HG03520 (cell line): ENCODE measurements at regions not wholly inside any gene's neighbourhood (a gene's known extent, or its start where the extent isn't known, plus 50 kb on each side); places are given as distances from the start of the nearest gene placed in this dataset.
"Not testable (repeated sequence)": the region's sequence is repeated elsewhere in the genome, so short reads cannot be mapped to it uniquely, and the experiment has no call there.

ENCODE experiments used
- ATAC-seq: cut with Tn5 transposase; IDR thresholded peaks from one replicate; pipeline ENCODE4 v1.9.1; 2021; ENCODE audit warnings: mild to moderate bottlenecking, moderate library complexity; ENCODE audit not compliant: unreplicated experiment

DNA sequence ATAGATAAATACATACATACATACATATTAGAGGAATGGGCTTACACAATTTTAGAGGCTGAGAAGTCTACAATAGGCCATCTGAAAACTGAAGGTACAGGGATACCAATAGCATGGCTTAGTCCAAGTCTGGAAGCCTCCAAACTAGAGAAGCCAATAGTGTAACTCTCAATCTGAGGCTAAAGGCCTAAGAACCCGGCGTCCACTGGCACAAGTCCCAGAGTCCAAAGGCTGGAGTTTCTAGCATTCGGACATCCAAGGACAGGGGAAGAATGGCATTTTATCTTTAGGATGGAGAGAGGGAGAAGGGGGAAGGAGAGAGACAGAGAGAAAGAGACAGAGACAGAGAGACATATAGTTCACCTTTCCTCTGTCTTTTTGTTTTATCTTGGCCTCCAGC is 63.7 kb upstream of the SYT4 start:
- ATAC-seq, result no peak

DNA sequence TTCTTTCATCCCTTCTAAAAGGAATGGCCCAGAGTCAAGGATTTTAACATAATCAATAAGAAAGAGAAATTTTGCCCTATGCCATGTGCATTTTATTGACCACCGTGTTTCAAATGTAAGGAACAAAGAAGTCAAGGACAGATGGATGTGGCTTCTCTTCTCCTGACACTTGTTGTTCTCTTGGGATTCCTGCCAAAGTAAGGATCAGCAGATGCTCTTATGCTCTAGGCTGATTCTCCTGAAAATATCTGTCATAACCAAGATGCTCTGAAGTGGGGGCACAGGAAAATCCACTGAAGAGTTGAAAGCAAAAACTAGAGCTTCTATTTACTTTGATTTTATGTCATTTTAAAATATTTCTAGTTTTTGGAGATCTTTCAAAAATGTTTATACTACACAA is 72.9 kb upstream of the SYT4 start:
- ATAC-seq, result no peak

DNA sequence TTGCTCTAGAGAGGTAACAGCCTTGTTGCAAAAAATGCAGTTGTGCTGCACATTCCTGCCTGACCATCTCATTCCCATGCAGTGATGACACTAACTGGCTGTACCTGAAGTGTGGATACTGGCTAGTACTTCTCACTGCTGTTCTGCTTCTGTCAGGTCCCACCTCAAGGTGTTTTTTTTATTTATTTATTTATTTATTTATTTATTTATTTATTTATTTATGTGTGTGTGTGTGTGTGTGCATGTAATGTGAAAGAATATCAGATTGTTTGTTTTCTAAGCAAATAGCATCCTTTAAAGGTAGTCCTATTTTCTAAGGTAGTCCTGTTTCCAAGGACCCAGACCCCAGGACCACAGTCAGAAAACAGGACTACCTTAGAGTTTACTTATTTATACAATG is 87.2 kb upstream of the SYT4 start:
- ATAC-seq, result no peak

DNA sequence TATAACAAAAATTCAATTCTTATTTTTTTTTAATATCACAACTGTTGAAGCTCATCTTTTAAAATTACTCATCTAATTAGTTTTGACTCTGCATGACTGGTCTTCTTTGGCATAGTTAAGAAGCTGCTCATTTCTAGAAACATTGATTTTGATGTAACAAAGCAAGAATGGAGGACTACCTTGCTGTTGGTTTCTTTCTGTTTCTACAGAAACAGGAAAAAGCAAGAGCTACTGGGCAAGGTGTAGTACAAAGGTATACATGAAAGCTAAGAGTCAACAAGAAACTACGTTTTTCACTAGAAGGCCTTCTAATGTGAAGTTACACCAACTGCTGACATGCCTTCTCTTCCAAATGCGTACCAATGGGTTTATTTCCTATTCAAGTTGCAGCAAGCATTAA is 90.6 kb upstream of the SYT4 start:
- ATAC-seq, result no peak

DNA sequence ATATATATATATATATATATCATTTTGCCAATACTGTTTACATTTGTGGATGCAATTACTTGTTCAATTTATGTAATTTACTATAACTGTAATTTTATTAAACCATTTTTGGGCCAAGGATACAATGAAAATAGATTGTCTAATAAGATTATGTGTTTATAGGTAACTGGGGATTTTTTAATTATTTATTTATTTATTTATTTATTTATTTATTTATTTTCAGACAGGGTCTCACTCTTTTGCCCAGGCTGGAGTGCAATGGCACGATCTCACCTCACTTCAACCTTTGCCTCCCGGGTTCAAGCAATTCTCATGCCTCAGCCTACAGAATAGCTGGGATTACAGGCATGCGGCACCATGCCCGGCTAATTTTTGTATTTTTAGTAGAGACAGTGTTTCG is 92.0 kb upstream of the SYT4 start:
- ATAC-seq, result not testable (repeated sequence)

DNA sequence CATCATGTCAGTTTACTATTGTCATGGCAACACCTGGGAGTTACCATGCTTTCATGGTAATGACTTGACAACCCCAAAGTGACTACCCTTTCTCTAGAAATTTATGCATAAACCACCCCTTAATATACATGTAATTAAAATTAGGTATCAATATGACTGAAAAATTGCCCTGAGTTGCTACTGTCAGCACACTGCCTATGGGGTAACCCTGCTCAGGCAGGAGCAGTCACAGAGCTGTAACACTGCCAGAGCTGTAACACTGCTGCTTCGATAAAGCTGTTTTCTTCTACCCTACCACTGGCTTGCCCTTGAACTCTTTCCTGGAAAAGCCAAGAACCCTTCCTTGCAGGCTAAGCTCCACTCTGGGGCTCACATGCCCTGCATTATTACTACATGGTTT is 95.5 kb upstream of the SYT4 start:
- no peak for ATAC-seq

DNA sequence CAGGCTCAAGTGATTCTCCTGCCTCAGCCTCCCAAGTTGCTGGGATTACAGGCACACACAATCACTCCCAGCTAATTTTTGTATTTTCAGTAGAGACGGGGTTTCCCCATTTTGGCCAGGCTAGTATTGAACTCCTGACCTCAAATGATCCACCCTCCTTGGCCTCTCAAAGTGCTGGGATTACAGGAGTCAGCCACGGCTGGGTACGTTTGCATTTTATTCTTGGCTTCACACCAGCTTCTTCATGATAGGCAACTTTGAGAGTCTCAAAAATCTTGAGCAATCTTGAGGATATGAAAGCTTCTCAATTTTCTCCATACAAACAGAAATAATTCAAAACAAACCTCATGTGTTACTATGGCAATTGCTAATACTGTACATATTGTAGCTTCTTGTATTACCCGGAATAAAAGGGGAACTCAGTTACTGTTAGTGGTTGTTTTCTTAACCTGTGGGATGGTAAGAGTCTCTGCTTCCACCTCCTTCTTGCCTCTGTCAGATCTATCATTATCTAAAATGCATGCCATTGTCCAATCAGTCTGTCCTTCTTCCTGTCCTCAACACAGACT is 102.9 kb upstream of the SYT4 start:
- no peak for ATAC-seq

DNA sequence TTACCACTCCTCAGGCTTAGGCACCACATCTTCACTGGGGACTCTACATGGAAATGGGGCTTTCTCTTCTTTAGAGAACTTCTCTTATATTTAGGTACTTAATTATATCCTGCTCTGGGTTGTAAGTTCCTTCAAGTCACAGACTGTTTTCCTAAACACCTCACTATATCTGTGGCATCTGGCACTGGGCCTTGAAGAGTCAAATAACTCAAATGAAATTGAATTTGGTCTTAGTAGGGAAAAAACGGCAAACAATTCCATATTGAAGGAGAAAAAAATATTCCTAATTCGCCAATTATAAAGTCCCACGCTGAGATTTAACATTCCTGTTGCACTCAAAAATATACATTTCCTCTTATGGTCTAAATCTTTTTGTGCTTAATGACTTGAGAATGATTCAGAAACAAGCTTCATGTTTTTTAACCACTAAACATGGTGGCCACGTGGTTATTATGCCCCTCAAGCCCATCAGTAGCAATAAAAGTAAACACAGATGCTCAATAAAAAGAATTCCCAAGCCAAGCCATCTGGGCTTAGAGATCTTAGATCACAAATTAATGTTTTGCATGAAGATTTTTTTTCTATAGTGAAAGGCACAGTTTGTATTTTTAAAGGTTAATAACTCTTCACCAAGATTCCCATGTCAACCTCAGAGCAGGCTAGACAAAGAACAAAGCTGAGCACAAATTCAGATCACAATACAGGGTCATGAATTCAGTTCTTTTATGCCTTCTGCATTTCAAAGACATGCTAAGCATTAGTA is 105.5 kb upstream of the SYT4 start:
- ATAC-seq, result no peak

DNA sequence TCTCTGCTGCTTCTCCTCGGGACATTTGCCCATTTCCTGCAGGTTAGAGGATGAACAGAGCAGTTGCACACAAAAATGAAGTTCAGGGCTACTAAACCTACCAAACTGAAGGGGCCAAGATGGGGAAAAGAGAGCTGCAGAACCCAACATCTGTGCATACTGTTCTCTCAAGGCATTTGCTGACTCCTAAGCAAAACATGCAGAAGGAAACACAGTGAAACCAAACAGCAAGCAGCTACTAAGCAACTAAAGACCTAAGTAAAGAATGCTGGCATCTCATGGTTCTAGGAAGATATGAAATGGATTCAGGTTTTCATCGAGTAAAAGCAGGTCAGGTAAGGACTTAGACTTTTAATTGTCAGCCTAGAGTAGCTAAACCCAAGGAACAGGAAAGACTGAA is 111.9 kb upstream of the SYT4 start:
- no peak for ATAC-seq

DNA sequence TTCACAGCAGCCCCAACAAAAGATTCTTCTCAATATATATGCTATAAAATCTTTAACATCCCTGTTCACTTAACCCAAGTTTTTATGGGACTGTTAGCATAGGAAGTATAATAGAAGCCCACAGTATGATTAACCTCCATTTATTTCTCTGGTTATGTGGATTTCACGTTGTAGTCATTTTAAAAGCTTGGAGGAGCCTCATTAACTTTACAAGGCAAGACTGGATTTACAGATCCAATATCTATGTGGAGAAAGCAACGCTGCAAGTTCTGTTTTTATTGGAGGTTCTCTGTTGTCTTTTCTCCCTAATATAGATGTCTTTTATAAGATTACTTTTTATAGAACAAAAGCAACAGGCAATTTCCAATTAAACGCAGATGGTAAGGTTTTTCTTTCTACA is 114.9 kb upstream of the SYT4 start:
- ATAC-seq, result no peak

DNA sequence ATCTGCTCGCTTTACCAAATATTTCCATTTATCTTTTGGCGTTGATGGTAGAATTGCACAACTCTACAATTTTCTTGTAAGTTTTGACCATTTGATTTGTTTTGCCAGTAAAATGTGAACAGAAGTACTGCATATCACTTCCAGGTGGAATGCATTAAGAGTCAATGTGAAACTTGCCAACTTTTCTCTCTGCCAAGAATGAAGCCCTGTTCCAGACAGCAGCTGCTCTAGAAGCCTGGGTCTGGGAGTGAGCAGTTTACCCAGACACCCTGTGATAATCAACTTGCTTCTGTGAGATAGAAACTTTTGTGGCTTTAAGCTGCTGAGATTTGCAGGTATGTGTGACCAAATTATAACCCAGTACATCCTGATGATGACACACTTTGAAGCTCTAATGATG is 115.9 kb upstream of the SYT4 start:
- ATAC-seq, result no peak

DNA sequence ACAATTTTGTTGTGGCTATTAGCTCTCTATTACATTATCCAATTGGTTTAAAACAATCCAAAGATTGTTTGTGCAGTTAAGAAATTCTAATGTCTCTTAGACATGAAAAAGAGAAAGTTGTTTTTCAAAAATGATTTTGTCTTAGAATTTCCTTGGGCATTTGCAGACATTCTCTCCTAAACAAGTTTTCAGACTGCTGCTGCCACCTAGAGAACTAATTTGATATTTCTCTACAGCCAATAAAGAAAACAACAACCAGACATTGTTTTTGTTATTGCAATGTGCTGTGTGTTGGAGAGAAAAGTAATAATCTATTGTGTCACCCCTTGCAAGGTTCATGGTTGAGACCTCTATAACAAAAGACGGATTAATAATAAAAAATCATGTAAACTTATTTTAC is 119.0 kb upstream of the SYT4 start:
- no peak for ATAC-seq

DNA sequence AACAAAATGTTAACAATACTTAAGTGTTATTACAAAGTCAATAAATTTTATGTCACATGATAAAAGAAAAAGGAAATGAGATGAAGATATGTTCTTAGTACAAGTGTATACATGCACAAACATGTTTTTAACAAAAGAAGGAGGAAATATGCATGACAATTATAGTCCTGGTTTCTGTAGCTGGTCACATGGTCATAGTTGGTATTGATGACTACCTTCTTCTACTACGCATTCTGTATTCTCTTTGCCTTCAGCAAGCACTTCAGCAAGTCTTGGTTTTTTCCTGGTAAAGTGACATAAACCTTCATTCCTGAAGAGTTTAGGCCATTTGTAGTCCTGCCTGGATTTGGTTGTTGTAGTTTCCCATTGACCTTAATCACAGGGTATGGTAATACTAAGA is 121.3 kb upstream of the SYT4 start:
- no peak for ATAC-seq

DNA sequence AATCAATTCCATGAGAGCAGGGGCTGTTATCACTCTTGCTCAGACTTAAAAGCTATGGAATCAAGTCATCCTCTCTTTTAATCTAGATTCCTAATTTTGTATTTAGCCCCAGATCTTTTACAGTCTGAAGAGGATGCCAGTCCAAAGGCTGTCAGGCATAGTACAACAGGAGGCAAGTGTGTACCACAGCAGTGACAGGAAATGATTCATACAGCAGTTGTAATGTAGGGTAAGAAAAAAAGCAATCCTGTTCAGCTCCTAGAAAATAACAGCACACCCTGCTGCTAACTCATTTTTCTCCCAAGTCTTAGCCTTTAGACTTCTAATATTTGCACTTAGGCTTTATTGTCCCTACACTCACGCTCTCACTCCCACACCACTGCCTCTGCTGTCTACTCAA is 127.8 kb upstream of the SYT4 start:
- ATAC-seq, result no peak

DNA sequence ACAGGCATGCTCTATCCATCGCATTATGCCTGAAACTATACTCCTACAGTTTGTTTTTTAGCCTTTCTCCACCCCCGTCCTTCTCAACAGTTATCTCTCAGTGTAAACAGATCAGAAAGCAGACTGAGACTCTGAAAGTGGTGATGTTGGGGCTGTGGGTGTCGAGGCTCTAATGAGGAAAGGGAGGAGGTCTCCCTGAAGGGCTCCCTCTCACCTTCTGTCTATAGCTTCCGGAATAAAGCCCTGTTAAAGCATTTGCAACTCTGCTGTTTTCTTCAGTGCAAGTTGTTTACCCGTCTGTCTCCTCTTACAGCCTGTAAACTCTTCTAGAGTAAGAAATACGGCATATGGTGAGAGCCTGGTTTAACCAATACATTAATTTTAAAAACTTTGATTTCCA is 136.7 kb upstream of the SYT4 start:
- ATAC-seq, result no peak

DNA sequence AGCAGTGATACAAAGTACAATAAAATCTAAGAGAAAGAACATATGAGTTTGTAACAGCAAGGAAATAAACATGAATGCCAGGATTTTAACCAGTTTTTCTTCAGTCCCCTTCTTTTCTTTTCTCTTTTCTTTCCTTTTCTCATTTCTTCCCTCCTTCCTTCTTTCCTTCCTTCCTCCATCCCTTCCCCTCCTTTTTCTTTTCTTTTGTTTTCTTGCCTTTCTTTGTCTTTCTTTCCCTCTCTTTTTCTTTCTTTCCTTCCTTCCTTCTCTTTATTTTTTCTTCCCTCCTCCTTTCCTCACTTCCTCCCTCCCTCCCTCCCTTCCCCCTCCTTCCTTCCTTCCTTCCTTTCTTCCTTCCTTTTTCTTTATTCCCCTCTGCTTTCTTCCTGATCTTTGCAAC is 142.8 kb upstream of the SYT4 start:
- no peak for ATAC-seq

DNA sequence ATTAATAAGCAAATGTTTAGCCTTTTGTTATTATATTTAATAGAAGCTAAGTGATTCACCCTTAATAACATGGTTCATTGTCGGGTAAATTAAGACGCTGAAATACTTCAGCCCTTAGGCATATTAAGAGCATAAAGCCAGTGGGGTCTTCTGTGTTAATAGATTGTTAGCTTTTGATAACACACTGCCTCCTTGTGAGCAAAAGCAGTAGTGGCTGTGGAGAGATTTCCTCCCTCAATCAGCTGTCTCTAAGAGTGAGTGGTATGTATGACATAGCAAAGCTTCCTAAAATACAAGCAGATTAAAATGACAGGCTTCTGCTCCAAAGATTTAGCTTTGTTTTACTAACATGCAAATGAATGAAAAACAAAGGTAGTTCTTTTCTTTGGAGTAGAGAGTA is 143.7 kb upstream of the SYT4 start:
- no peak for ATAC-seq

DNA sequence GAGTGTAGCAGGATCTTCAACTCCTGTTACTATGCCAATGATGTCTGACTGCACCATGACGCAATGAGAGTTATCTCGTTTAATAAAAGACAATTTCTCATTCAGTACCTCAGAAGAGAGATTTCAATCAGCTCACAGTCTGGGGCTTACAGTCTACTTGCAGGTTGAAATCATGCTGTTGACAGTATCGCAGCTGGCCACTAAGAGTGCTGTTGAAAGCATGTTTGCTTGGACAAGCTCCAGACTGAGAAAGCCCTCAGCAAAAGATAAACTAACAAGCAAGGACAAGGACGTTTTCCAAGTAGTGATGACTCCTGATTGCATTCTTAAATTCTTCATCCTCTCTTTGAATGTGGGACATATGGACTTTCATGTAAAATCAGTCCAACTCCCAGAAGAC is 145.2 kb upstream of the SYT4 start:
- ATAC-seq, result no peak

DNA sequence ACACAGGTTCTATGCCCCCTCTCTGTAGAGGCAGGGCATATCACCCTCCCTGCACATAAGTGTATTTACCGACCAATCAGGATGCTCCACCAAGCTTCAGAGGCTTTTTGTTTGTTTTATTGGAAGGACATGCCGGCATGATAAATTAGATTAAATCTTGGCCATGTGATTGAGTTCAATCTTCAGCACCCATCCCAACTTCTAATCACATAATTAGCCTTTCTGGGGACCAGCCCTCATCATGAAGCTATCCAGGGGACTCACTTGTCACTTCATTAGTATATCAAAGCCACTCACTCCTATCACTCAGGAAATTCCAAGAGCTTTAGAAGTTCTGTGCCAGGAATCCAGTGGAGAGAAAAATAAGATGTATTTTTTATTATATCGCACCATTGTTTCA is 158.6 kb upstream of the SYT4 start:
- ATAC-seq, result no peak

DNA sequence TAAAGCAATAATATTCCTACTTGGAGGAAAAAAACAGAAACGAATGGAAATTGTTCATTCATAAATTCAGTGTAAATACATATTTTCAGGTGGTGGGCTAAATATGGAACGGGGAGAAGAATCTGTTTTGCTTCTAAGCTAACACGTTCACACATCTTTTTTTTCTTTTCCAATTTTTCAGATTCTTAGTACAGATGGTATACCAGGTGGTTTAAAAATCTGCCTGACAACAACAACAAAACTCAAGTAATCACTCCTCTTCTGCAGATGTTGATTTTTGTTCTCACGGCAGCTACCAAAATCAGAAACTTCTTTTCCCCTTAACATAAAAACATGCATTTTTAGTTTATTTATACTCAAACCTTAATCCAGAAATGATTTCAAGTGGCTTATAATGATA is 164.8 kb upstream of the SYT4 start:
- no peak for ATAC-seq

DNA sequence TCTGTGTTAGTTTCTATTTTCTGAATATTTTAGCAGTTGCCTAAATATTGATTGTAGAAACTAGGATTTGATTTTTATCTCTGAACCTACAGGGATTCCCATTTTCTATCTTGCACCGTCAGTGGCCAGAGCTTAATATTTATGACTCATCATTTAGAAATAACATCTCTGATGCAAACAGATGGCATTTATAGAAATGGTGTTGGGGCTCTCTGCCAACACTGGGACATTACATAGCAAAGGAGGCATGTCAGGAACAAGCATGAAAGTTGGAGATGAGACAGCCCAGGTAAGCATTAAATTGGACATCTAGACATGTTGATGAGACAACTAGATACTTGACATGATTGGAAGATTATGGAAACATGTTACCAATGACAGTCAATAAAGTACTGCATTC is 165.3 kb upstream of the SYT4 start:
- ATAC-seq, result no peak

DNA sequence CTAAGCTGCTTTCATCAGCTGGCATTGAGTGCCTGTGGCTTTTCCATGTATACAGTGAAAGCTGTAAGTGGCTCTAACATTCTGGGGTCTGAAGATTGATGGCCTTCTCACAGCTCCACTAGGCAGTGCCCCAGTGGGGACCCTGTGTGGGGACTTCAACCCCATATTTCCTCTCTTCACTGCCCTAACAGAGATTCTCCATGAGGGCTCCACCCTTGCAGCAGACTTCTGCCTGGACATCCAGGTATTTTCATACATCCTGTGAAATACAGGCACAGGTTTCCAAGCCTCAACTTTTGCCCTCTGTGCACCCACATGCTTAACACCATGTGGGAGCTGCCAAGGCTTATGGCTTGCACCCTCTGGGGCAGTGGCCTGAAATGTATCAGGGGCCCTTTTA is 188.2 kb upstream of the SYT4 start:
- ATAC-seq, result no peak

DNA sequence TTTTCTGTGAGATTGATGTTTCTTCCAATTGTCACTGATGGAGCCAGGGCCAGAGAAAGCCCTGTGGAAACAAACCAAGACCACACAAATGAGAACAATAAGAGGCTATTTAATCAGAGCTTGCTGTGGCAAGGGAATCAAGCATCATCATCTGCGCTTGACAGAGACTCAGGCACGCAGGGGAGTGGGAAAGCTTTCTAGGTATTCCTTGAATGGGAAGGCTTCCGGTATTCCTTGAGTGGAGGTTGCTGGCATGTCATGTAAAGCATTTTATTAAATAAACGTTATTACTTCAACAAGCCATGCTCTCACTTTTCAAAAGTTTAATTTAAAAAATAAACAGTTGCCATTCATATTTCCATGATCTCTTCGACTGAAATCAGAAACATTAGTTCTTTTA is 194.6 kb upstream of the SYT4 start:
- no peak for ATAC-seq
